Myocyte (in vitro differentiated cells): ENCODE measurements at regions not wholly inside any gene's neighbourhood (a gene's known extent, or its start where the extent isn't known, plus 50 kb on each side); places are given as distances from the start of the nearest gene placed in this dataset.
A peak's percentile ranks its signal among the peaks of the same experiment; 100 is the strongest.
"Not testable (repeated sequence)": the region's sequence is repeated elsewhere in the genome, so short reads cannot be mapped to it uniquely, and the experiment has no call there.

Experiments used
- DNase-seq: peaks from one replicate; pipeline ENCODE4 v3.0.0-alpha.2; 2012; ENCODE audit warnings: low read depth

DNA sequence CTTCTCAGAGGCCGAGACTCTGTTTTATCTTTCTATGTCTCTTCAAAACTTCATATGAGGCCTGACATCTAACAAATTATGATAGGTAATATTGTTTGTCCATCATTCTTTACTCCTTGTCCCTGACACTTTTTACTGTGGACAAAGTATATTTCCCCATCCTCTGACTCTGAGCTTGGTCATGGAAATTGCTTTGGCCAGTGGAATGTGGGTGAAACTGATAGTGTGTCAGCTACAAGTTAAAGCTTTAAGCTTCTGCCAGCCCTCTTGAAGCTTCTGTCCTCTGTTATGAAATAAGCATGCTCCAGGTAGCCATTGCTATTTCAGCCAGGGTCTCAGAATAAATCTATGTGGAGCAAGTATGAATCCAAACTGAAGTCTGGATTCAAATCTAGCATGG lies 604.6 kb downstream of the BCOR start:
- DNase-seq: no peak

DNA sequence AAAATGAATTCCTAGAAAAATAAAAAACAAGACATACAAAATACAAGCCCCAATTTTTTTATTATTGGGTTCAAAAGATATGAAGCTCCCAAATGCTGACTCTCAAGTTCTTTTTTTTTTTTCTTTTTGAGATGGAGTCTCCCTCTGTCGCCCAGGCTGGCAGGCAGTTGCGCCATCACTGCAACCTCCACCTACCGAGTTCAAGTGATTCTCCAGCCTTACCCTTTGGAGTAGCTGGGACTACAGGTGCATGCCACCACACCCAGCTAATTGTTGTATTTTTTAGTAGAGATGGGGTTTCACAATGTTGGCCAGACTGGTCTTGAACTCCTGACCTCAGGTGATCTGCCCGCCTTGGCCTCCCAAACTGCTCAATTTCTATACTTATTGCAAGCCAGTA lies 600.6 kb downstream of the BCOR start:
- DNase-seq: not testable (repeated sequence)

DNA sequence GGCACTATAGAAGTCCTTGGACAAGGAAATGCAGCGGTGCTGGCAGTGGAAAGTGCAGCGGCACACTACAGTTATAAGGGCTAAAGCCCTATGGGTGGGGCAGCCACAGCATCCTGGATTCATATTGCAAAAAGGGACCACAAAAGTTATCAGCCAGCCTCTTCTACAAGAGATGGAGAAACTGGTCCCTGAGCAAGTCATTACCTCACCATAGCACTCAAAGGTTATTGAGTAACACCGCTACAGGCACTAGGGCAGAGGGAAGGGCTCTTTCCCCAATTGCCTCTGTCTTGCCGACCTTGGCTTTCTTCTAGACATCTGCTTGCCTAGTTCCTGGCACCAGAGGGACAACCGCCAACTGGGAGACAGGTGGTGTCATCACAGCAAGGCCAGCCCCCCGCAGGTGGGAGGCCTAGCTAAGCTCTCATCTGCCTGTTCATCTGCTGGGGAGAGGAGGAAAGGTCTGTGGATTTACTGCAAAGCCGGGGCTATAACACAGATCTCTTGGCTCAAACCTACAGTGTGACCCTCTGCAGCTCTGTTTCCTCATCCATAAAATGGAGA lies 600.0 kb downstream of the BCOR start:
- no peak for DNase-seq

DNA sequence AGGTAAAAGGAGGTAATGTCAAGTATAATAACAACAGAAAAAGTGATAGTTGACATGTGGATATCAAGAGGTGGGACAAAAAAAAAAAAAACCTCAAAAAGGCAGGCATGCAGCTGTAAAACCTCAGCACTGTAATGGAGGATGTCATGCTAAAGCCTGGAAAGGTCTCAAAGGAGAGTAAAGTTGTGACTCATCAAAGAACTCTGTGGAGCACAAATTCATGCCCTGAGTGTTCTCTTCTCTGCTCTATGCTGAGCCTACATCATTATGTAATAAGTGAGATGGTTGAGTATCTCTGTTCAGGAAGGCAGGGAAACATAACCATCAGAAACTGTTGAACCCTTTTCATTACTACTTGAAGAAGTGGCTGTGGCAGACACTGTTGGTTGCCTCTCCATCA lies 597.8 kb downstream of the BCOR start:
- no peak for DNase-seq

DNA sequence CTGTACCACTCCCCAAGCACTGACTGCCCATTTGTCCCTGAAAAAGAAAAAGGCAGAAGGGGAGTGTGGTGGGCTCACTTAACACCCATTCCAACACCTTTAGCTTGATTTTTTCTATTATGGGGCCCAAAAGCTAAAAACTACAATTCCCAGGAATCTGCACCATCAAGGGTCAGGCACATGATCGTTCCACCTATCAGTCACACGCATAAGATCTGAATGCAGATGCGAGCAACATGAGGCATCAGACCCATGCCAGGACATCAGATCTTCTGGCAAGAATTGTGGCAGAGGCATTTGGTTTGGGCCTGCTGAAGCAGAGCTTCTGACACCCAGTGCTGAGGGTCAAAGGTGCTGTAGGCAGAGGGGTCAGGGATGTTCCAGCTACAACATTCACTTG lies 595.9 kb downstream of the BCOR start:
- no peak for DNase-seq

DNA sequence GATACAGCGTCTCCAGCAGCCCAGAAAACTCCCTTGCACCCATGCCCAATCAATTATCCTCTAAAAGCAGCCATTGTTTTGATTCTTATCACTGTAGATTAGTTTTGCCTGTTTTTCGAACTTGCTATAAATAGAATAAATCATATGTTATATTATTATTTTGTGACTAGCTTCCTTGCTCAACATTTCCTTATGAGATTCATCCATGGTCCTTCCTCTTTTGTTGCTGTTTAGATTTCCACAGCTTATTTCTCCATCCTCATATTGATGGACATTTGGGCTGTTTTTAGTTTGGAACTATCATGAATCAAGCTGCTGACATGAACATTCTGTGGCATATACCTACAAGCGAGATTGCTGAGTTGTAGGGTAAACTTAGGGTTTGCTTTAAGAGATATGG lies 595.3 kb downstream of the BCOR start:
- no peak for DNase-seq

DNA sequence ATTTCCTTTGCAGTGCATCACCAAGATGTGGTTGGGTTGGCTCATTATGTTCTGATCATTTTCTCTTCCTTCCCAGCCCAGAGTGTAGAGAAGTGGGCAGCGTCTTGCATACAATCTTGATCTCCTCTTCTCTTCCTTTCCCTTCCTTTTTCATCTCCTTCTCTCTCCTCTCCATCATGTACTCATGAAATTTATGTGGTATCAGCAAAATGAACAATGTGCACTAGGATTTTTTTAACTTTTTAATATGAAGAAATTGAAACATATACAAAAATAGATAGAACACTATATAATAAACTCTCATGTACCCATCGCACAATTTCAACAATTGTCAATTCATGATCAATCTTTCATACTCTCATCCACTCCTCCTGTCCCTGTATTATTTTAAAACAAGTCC lies 593.5 kb downstream of the BCOR start:
- DNase-seq: no peak

DNA sequence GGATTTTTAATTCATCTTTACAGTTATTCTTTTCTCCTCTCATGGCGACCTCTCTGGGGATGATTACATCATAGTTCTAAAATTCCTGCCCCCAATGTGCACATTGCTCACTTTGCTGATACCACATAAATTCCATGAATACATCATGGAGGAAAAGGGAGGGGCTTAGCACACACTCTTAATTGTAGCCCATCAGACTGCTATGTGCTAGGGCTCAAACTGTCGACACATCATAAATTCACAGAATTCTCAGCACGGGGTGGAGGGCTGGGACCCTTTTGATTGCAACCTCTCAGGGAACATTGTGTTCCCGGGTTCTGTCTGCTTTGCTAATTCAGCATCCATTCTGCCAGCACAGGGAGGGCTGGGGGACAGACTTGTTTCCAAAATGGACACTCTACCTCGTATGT lies 592.9 kb downstream of the BCOR start:
- DNase-seq: no peak

DNA sequence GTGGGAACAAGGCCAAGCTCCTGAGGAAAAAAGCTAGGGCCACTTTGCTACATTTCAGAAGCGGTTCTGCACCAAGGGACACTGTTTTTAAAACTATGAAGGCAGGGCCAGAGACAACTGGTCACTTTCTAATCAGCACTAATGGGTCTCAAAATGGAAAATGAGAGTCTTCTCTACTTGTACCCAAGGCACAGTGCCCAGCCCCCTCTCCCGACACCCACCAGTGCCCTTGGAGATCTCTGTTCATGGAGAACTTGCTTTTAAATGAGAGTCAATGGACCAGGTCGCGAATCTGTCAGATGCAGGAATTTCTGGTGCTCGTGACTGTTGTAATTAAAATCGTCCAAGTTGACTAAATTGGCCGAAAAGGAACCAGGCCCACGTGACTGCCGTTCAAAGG lies 591.6 kb downstream of the BCOR start:
- no peak for DNase-seq

DNA sequence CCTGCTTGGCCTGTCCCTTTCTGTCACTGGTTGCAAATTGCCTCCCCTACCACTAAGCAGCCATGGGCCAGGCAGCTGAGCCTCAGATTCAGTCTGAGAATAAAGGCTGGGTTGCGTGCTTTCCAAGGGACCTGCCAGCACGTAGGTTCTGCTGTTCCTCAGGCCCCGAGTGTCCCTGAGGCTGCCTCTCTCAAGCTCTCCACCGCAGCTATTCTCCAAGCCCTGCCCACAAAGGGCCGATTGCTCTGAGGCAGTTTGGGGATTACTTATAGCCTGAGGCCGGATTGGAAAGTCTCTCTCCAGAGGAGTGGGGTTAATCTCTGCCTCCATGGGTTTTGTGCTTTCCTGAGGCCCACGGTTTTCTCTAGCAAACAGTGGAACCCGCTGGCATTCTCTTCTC lies 590.7 kb downstream of the BCOR start:
- DNase-seq: no peak

DNA sequence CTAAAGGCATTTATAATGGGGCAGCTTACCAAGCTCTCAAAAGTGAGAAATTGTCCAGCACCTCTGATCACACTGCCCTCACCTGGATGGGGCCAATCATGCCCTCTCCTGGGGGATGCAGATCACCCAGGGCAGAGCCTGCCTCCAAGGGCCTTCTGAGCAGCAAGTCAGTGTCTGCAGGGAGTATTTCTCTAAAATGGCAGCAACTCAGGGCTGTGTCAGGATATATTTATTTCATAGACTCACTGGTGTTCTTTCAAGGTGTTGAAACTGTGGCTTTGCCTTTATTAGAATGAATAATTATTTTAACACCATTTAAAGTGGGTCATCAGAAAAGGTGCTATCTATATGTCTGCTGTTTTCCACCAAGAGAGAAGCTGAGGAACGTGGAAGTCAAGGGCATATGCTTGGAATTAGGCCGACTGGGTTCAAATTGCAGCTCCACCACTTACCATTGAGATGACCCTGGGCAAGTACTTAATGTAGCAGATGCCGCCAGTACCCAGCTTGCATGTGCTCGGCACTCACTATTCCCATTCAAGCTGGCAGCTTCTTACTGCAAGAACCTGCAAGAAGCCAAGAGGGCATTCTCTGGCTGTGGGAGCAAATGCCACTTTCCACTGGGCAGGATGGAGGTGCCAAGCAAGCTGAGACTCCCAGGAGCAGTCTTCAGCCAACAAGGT lies 590.0 kb downstream of the BCOR start:
- no peak for DNase-seq

DNA sequence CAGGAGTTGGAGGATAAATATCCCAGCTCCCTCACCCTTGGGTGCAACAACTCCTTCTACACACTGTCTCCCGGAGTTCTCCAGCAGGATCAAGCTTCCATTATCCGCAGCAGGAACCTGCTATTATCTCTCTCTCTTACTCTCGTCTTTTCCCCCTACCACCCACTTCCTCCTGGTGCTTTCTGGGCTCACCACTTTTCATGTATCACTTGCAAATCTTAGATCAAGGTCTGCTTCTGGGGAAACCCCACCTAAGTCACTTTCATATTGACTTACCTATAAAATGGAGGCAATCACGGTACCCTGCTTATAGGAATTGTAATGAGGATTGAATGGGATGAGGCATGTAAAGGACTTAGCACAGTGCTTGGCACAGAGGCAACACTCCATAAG lies 589.5 kb downstream of the BCOR start:
- DNase-seq: no peak

DNA sequence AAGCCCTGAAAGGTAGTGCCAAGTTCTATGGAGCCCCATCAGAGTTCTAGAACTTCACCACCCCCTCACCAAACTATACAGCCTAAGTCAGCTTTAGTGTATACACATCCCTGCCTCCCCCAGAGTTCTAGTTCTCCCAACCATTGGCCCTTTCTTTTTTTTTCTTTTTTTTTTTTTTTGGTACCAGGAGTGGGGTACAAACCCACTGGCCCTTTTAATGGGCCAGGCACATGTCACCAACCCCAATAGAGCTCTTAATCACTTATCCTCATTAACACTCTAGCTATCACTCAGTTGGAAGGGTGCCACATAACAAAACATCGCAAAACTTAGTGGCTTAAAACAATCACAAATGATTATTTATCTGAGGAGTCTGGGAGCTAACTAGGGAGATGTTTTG lies 588.6 kb downstream of the BCOR start:
- DNase-seq: no peak

DNA sequence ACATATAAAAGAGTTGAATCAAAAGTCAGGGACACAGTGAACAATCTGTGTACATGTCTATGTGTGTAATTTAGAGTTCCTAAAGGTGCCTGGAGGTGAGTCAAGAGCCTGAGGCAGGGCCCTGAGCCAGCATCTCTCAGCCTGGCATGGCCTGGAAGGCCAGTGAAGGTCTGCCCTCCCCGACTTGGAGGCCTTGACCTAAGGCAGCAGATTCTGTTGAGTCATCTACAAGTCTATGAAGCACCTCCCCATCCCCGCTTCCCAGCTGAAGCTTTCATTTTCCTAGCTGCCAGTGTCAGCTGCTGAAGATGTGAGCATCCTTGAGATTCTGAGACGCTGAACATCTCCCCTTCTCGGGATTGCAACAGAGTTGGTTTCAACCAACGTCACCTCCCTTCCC lies 583.9 kb downstream of the BCOR start:
- peak; percentile 7 for DNase-seq

DNA sequence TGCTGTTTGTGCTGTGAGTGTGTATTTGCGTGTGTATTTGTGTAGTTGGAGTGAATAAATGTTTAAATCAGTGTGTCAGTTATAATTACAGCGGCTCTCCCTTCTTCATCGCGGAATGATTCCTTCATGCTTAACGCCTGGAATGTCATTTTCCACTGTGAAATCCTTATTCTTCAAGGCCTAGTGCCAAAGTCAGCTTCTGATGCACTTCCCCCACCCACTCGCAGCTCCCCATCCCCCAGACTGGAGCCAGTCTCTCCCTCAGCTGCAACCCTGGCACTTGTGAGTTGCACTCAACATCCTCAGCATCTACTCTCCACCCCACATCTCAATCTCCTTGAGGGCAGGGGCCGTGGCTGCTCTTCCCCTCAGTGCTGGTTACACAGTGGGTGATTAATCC lies 583.0 kb downstream of the BCOR start:
- no peak for DNase-seq

DNA sequence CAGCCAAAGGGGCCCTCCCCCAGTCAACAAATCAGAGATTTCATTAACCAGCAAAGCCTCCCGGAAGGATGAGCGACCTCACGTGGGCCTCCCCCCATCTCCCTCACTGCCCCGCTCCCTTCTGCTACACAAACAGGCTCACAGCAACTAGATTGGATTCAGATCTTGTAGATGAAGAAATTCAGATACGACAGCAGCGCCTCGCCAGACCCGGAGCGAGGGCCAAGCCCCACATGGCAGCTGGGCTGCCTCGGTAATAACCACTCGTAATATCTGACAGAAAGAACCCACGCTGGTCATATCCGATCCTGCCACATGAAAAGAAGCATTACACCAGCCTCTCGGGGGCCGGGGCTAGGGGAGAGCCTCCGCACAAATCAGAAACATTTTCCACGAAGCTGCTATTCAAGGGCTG lies 581.3 kb downstream of the BCOR start:
- DNase-seq: no peak

DNA sequence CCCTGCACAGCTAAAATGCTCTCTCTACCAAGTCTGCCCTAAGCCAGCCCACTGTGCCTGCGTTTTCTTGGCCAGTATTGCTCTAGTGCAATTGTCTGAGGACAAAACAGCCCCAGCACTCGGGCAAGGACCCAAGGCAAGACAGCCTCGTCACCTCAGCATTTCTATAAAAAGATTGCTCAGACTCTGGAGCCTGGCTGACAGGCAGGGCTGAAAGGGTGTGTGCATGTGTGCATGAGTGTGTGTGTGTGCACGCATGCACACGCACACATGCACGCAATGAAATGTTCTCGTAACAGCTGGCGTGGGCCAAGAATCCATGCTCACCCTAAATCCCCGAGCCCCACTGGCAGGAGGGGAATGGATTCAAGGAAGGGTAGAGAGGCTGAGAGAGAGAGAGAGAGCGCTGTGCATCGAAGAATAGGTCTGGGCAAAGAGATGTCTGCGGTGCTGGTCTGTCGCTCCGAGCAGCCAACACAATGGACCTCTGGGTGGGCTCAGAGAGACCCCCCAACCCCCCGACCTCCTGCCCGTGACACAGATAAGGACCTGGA lies 579.2 kb downstream of the BCOR start:
- no peak for DNase-seq

DNA sequence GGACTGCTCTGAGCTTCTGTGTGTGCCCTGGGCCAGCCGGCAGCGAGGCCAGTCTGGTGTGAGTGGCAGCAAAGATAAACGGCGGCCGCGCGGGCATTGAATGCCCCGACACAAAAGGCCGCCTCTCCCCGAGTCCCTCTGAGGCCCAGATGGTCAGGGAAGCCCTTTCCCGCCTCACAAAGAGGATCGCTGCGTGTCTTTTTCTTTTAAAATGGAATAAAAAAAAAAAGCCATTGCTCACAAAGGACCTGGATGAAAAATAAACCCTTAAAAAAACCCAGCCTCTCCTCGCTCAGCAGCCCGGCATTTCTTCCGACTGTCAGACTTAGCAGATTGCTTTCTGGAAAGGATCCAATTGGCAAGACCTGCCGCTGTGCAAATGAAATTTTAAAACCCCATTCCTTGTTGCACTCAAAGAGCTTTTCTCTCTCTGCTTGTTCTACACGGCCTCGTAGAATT lies 578.7 kb downstream of the BCOR start:
- no peak for DNase-seq

DNA sequence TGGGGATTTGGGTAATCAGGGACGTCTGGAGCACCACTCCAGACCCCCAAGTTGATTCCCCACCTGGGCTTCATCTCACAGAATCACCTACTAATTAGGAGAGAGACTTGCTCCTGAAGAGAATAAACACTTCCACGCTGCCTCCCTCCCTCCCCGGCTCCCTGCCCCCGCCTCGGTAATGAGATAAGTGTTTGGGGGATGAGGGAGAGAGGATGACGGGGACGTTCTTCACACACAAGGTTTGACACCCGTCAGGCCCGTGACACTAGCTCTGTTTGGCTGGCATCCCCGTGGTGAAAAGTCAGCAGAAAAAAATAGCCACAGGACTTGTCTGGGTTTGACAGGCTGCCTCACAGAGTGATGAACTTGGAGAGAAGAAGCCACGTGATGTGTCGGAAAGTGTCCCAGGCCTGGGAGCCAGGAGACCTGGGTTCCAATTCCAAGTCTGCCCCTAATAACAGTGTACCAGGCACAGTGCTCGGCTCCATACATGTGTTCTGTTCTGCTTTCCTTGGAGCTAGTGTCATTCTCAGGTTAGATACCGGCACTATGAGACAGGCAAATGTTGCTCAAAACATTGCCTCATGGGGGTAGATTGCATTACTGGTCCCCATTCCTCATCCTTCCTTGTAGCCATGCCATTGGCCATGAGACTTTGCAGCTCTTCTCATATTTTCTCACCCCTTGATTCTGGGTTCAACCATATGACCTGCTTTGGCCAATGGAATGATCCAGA lies 578.0 kb downstream of the BCOR start:
- DNase-seq: no peak

DNA sequence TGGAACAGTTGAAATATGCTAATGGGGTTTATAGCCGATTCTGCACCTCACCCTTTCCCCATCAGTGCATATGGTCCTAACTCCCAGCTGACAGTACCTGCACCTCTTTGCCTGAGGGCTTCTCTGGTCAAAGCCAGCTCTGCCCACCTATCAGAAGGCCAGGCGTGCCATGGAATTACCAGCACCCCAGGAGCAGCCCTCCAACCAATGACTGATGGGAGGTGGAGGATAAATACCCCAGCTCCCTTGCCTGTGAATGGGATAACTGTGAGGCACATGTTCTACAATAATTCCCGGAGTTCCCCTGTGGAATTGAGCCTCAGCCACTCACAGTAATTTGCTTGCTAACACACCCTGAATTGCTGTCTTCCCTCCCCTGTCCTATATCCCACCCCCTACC lies 572.0 kb downstream of the BCOR start:
- DNase-seq: no peak

DNA sequence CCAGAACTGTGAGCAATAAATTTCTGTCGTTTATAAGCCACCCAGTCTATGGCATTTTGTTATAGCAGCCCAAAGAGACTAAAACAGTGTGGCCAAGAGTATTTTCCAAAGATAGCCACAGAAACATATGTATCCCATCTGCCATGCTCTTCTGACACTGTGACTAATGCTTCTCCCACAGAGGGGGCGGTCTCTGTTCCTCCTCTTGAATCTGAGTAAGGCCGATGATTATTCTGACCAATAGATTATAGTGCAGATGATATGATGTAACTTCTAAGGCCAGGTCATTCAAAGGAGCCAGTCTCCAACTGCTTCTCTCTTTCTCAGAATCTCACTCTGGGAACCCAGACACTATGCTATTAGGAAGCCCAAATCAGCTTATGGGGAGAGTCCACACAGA lies 570.7 kb downstream of the BCOR start:
- DNase-seq: peak; percentile 2

DNA sequence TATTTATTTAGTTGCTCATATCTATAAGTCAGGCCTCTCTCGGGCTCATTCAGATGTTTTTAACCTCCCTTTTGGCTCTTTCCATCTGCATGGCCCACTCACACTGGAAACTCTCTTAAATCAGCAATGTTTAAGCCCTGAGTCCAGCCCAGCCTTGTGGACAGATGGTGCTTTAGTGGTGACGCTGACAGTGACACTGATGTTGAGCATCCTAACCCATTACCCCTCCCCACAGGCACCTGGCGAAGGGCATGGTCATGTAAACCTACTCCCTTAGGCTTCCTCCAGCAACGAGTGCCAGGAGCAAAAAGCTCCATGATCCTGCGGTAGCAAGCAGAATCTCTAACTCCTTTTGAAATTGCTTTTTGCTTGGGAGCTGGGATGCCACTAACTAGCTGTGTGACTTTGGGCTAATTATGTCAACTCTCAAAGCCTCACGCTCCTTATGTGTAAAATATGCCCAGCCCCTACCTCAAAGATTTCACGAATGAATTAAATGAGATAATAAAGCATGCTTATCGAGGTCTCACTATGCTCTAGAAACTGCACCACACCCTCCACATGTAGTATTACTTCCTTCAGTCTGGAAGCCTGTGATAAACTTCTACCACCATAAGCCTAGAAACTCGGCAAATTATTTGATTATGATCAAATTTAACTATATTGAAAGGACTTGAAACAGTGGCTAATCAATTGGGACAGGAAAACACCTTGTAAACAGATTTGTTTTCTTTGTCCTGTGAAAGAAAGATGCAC lies 569.4 kb downstream of the BCOR start:
- DNase-seq: no peak
